ENCODE measurements at regions not wholly inside any gene's neighbourhood (a gene's known extent, or its start where the extent isn't known, plus 50 kb on each side); places are given as distances from the start of the nearest gene placed in this dataset.
"Not testable (repeated sequence)": the region's sequence is repeated elsewhere in the genome, so short reads cannot be mapped to it uniquely, and the experiment has no call there.

DNA sequence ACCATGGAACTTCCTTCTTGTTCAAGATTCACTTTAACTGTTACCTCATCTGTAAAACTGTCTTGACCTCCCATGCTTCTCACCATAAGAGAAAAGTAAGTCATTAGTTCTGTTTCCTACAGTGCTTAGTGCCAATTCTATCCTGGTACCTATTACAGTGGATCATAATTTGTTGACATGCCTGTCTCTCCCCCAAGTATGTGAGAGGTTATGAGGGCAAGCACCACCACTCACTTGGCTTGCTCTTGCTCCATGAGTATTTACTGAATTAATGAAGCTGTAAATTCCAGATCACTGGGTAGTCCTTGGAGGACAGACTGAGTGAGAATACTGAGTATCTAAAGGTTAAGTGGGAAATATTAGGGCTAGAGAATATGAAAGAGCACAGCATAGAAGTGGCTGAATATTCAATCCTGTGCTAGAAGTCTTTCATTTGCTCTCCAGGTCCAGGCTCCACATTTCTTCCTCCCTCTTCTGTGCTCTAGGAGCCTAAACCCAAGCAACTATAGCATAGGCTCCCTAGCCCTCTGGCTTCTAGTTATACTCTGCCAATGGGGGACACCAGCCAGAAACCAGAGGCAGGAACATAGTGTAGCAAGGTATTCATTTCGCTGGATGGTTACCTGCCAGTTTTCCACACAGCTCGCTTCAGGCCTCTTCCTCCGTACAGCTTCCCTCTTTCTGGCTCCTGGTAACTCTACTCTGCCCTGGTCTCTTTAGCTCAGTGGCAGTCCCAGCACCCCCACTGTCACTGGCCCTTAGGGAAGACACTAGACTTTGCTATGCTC lies 118.2 kb upstream of the SLC5A12 start:
- DNase-seq (ENCODE audit: low read depth): no peak

DNA sequence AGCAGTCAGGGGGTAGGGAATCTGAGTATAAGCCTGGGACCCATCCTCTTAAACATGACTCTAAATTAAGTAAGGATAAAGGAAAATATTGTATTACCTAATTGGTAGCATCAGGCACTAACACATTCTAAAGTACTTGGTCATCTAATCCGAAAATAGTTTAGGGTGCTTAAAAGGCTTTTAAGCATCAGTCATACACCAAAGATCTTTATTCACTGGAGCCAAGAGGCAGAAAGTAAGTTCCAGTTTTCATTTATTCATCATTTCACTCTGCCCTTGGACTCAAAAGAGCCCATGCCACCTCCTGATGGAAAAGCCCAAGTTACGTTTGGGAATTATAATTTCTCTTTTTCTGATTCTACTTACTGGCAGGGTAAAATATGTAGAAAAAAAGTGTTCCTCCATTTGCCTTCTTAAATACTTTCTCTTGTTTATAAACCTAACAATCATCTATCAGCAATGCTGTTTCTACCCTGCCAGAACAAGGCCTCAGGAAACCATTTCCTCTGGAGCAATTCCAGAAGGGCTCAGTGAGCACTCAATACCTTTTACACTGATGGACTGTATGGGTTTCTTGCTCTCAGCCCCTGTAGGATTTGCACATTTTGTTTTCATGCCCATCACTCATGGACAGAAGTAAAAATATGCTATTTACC lies 120.1 kb upstream of the SLC5A12 start:
- no peak for DNase-seq (ENCODE audit: low read depth)

DNA sequence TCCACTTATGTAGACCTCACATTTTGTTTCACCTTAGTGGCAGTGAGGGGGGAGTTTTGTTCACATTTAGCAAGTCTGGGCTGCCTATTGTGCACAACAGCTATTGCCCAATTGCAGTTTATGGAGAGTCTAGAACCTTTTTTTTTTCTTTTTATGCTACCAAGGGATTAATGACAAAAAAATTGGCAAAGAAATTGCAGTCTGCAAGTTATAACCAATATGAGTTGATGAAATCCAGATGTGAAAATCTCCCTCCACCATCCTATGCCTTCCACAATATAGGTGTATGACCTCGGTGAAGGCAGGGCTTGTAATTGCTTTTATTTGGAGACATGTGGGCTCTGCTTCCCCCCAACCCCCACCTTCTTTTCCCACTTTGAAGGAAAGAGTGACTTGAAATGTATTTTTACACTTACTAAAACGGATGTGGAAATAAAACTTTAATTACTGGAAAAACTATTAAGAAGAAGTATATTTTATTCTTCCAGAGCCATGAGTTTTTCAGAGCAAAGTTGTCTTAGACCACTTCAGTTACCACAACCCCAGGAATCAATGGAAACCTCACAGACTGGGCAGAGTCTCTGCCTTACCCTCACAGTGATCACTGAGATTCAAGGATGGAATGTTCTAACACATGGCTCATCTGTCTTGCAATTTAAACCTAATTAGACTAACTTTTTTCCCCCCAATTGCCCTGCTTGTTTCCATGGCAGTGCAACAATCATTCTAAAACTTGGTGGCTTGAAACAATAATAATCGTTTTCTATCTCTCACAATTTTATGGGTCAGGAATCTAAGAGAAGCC lies 120.8 kb upstream of the SLC5A12 start:
- no peak for DNase-seq (ENCODE audit: low read depth)

DNA sequence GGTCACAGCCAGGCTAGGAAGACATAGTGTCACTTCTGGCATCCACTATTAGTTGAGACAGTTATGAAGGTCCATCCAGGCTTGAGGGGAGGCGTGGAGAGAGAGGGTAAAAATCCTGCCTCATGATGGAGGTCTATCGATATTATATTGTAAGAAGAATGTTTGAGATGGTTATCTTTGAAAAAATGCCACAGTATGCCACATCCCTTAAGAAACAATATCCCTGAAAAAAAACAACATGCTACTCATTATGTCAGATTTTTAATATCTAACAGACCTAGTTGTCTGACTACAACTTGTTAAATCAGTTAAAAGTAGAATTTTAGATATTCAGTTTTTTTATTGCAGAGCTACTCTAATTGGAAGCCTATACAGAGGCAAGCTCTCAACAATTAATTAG lies 121.7 kb upstream of the SLC5A12 start:
- DNase-seq (ENCODE audit: low read depth): no peak

DNA sequence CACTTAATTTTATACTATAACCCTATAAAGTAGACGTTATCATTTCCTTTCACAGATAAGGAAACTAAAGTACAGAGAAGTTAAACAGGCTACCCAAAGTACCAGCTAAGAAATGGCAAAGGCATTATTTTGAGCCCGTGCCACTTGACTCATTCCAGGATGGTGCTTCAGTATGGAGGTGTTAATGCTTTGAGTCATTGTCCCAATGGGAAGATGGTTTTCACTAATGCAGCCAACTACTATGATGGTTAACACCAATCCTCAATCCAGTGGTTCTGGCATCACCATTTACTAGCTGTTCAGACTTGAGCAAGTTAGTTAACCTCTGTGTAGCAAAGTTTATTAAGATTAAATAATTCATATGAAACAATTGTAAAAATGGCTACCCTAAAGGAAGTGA lies 123.1 kb upstream of the SLC5A12 start:
- no peak for DNase-seq (ENCODE audit: low read depth)

DNA sequence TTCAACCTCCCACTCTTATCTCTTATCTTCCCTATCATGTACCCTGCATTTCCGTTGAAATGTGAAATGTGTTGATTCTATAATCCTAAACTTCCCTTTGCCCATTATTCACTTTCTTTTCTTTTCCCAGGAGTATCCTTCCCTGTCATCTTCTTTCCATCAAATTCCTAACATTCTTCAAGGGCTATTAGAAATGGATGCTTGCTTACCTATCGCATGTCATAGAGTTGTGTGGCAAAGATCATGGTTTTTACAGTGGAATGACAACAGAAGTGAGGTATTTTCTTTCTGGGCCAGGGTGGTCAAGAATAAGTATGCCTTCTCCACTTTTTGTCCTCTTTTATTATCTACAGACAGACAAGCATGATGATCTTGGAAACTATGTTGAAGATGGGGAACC lies 124.4 kb upstream of the SLC5A12 start:
- no peak for DNase-seq (ENCODE audit: low read depth)

DNA sequence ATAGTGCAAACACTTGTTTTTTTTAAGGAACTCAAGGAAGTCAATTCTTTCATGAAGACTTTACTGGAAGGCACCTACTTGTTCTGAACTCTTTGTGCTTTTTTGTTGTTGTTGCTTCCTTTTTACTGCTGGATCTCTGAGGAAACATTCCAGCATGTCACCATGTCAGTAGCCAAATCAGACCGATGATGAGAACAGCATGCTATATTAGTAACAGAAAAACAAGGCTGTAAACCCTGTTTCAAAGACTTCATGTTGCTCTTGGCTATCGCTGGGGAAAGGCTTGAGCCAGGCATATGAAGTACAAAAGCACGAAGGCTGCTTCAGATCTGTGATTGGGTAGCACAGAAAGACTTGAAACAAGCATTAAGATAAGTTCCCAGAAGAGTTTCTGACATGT lies 125.6 kb upstream of the SLC5A12 start:
- no peak for DNase-seq (ENCODE audit: low read depth)

DNA sequence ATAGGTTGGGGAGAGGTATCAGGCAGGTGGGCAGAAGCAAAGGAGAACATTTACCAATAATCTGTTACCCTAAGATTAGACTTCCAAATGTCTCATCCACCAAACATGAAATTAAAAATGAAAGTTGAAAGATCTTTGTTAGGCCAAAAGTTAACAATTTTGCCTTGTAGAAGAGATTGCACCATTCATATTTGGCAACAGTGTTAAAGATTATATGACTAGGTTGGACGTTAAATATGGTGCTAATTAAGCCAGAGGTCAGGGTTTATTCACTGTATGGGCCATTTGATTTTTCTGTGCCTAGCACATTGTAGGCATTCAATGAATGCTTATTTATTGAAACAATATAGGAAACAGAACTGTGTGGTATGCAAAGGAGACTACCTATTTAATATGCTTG lies 126.1 kb upstream of the SLC5A12 start:
- DNase-seq (ENCODE audit: low read depth): no peak

DNA sequence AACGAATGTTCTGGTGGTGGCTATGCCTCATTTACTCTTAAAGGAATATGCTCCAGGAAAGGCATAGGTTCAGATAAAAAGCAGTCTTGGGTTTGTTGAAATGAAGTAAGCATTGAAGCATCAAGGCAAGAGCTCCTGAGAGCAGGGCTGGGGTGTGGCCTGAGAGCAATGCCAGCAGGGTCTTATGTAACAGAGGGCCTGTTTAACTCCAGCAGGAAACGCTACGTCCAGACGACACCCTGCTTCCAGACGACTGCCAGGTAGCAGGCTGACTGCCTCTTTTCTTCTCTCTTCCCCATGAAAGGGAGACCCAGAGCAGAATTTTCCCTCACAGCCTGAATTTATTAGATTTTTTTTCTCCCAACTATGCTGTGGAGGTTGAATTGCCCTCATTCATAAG lies 127.2 kb upstream of the SLC5A12 start:
- DNase-seq (ENCODE audit: low read depth): no peak

DNA sequence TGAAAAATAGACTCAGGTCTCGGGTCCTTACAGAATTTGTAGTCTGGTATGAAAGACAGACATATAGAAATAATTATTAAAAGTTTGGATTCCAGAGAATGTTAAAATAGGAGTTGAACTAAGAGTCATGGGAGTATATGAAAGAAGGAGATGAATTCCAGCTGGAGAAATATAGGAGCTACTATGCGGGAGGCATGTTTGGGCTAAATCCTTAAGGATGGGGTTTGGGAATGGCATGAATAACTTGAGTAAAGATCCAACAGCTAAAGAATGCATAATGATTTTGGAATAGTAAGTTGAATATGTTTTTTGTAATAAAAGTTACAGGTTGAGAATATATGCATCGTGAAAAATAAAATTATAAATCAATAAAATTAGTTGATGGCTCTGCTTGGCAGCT lies 129.4 kb upstream of the SLC5A12 start:
- no peak for DNase-seq (ENCODE audit: low read depth)

DNA sequence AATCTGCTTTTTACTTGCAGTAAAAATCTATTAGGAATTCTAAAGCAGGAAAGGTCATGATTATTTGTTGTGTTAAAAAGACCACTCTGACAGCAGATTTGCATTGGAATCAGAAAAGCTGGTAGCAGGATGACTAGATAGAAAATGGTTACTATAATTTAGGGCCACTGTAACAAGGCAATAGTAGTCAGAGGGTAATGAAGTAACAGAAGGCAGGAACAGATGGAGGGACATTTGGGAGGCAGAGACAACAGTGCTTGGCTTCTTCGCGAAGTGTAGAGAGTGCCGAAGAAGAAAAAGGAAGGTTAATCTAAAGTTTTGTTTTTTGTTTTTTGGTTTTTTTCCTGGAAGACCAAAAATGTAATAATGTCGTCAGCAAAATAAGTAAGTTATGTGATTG lies 129.8 kb upstream of the SLC5A12 start:
- DNase-seq (ENCODE audit: low read depth): no peak

DNA sequence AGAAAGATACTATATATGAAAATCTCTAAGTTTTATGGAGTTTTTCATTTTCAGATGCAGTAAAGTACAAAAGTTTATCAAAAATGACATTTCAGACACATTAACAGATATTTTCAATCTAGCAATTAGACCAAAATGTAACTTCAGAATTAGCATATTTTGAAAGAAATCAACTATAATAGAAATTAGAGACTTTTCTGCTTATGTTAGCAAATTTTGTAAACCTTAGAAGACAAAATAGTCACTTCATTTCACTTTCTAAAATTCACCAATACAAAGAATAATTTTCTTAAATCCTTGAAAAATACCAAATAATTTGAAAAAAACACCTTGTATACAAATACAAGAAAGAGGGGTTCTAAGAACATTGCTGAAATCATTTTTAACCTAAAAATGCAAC lies 135.8 kb upstream of the FIBIN start:
- no peak for DNase-seq (ENCODE audit: low read depth)

DNA sequence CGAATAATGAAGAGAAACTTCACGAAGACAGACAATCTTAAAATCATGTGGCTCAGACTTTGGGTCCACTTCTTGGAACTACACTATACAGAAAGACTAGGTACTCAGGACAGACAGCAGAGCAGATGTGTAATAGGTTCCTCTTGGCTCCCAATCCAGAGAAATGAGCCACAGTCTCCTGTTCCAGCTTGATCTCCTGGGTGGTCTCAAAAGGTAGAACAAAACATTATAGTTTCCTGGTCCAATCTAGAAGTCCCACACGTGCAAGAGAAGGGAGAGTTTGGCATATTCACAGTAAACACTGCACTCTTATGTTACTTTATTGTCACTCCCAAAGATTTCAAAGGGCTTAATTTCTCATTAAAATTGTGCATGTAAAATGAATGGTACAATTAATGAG lies 134.5 kb upstream of the FIBIN start:
- no peak for DNase-seq (ENCODE audit: low read depth)

DNA sequence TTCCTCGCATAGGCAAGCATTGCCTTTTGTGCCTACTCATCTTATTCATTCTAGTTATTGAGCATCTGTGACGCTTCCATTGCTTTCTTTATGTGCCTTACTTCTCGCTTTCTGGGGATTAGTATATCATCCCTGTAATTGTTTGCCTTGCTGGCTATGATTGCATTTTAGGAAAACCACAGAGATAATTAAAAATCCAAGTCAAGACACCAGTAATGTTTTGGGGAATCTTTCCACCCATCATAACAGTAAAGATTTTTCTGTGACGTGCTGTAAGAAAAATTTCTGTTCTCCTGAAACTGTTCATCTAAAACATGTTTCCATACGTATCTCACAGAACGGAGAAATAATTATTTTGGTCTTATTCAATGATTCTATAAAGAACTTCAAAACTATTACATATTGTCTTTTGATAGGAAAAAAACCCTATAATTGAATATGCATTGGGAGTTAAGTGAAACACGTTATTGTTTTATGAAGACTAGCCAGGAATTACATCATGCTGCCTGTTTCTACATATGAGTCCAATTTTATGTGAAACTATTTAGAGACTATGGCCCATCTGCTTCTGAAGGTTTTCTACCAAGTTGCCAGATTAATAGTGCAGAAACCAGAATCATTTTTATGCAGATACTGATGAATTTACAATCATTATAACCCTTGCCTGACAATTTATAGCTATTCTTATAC lies 133.7 kb upstream of the FIBIN start:
- no peak for DNase-seq (ENCODE audit: low read depth)

DNA sequence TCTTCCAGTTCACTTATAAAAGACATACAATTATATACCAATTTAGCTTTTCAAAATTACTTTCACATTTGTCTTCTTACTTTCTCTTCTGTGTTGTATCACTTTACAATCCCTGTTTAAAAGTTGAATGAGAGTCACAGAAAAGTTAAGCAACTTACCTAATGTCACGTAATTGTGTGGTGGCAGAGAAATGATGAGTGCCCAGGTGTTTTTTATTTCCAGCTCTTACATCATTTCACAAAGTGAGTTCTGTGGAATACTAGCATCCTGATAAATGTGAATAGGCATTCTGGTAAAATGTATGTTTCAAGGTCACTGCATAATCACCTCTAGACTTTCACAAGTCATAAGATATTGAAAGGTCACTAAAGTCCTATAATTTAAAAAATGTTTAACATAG lies 133.0 kb upstream of the FIBIN start:
- DNase-seq (ENCODE audit: low read depth): no peak

DNA sequence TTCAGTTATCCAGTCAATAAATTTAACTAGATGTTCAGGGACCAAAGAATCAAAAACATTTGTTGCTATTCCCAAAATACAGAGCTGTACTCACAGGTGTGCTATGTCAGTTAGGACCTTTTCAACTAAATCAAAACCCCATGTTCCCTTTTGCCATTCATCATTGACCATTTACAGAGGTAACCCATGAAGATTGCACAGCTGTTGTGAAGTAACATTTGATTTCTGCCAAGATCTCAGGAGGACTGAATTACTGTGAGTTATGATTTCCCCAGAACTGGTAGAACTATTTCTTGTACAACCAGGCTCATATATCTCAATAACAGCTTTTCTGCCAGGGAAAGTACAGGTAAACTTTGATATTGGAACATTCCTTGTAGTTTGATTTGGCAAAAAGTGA lies 131.1 kb upstream of the FIBIN start:
- DNase-seq (ENCODE audit: low read depth): no peak

DNA sequence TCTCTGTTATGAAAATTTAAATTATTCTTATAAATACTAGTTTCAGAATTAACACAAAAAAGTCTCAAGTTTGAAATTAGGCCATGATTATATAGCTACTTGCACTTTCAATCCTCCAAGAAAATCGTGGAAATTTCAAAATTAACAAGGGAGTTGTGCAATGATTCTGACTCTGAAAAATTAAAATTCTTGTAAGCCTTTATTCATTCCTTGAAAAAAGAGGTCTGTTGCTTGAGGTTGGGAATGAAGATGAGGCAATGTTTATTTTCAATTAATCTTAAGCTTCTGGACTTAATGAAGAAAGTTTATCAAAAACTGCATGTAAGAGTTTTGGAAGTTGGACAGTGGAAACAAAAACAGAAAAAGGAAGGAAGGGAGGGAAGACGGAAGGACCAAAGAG lies 128.2 kb upstream of the FIBIN start:
- no peak for DNase-seq (ENCODE audit: low read depth)

DNA sequence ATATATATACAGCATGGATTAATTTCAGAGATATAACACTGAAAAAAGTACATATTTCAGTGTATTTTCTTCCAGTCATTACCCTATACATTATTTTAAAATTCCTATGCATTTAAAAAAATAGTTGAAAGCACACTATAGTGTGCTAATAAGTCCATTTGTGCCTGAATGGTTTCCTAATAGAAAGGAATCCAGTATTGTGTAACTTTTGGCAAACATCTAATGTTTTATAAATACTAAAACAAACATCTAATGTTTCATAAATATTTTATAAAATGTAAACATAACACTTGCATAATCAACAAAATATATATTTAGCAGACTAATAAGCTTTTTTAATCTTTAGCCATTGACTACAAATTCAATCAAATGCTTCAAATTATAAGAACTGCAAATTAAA lies 126.6 kb upstream of the FIBIN start:
- DNase-seq (ENCODE audit: low read depth): no peak

DNA sequence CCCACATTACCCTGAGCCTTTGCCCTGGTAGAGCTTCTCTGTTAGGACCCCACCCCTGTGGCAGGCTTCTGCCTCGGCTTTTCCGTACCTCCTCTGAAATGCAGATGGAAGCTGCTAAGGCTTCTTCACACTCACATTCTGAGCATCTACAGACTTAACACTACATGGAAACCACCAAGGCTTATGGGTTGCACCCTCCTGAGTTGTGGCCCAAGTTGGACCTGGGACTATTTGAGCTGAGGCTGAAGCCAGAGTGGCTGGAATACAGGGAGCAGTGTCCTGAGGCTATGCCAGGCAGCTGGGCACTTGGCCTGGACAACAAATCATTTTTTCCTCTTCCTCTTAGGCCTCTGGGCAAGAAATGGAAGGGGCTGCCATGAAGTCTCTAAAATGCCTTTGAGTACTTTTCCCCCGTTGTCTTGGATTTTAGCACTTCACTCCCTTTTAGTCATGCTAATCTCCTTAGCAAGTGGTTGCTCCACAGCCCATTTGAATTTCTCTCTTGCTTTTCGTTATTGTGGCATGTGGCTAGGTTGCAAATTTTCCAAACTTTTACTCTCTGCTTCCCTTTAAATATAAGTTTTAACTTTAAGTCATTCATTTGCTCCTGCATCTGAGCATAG lies 114.8 kb upstream of the FIBIN start:
- no peak for DNase-seq (ENCODE audit: low read depth)

DNA sequence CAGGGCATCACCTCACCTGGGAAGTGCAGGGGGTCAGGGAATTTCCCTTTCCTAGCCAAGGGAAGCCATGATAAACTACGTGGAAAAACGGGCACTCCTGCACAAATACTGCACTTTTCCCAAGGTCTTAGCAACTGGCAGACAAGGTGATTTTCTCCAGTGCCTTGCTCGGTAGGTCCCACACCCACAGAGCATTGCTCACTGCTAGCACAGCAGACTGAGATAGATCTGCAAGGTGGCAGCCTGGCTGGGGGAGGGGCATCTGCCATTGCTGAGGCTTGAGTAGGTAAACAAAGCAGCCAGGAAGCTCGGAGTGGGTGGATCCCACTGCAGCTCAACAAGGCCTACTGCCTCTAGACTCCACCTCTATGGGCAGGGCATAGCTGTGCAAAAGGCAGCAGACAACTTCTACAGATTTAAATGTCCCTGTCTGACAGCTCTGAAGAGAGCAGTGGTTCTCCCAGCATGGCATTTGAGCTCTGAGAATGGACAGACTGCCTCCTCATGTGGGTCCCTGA lies 111.5 kb upstream of the FIBIN start:
- DNase-seq (ENCODE audit: low read depth): not testable (repeated sequence)

DNA sequence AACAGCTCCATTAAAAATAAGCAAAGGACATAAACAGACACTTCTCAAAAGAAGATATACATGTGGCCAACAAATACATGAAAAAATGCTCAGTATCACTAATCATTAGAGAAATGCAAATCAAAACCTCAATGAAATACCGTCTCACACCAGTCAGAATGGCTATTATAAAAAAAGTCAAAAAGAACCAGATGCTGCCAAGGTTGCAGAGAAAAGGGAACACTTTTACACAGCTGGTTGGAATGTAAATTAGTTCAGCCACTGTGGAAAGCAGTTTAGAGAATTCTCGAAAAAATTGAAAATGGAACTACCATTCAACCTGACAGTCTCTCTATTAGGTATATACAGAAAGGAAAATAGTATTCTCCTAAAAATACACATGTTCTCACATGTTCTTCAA lies 102.4 kb upstream of the FIBIN start:
- DNase-seq (ENCODE audit: low read depth): no peak
